ENCODE measurements at regions not wholly inside any gene's neighbourhood (a gene's known extent, or its start where the extent isn't known, plus 50 kb on each side); places are given as distances from the start of the nearest gene placed in this dataset.

DNA sequence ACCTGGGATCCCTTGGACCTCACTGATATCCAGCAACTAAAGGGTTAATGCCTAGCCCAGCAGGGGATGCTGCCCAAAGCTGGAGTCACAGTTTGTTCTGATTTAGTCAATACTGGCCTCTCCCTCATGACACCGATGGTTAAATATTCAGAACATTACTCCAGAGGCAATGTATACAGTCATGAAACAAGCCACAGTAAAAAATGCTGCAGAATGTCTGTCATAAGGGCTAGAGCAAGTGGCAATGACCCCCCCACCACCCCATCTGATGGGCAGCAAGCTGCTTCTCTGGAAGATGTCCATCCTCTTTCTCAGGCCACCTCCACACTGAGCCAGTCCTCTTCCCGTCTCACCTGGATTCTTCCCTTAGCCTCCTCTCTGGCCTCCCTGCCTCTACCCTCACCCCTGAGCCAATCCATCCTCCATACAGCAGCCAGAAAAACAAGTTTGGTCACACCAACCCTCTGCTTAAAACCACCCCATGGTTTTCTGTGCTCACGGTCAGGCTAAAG is 99.0 kb upstream of the KCNG1 start:
- no peak for DNase-seq

GRCh38 chr20:51121272-51121671 is 98.4 kb upstream of the KCNG1 start:
- DNase-seq, result no peak

GRCh38 chr20:51120868-51121267 is 98.0 kb upstream of the KCNG1 start:
- no peak for DNase-seq

GRCh38 chr20:51120438-51120837 is 97.5 kb upstream of the KCNG1 start:
- no peak for DNase-seq

- no peak for DNase-seq
Measured at GRCh38 chr20:51119914-51120313, 97.0 kb upstream of the KCNG1 start.

GRCh38 chr20:51118985-51119527 is 96.1 kb upstream of the KCNG1 start:
- no peak for DNase-seq

- no peak for DNase-seq
Measured at GRCh38 chr20:51118216-51118615, 95.3 kb upstream of the KCNG1 start.

- no peak for DNase-seq
Measured at GRCh38 chr20:51116765-51117686, 94.1 kb upstream of the KCNG1 start.

GRCh38 chr20:51111290-51111689 is 88.4 kb upstream of the KCNG1 start:
- DNase-seq, result no peak

DNA sequence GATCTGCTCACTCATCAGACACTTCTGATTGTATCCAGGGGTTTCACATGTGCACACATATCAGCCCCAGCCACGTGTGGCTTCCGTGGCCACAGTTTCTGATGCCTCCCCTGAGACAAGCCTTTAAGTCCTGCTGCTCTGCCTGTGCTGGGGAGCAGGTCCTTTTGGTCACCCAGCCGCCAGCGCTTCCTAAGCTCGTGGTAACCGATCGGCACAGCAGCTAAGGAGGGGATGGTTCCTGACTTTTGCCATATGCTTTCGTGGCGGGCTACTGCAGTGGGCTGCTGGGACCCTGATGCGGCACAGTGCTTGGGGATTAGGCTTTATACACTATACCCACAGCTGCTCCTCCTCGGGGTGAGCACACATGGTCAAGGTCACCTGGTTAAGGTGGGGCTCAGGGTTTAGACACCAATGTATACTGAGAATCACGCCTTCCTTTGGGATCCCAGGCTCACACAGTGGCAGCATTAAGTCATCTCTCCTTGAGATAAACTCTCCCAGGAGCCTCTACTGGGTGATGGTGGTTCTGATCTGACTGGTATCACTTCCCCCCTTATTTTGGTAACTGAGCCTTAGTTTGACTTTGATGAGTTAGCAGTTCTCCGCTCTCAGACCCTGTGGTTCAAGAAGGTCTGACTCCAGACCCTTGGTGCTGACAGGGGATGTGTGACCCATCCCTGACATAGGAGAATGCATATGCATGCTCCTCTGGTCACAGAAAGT is 85.9 kb upstream of the KCNG1 start:
- no peak for DNase-seq

DNA sequence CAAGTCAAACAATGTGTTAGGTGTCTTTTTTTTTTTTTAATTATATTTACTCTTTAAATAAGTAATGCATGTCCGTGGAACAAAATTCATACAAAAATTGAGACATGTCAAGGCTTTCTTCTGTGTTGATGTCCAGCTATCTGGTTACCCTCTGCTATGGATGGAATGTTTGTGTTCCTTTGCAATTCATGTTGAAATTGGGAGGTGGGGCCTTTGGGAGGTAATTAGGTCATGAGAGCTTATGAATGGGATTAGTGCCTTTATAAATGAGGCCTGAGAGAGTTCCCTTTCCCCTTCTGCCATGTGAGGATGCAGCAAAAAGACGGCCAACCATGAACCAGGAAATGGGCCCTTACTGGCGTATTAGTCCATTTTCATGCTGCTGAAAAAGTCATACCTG is 83.1 kb upstream of the KCNG1 start:
- no peak for DNase-seq

DNA sequence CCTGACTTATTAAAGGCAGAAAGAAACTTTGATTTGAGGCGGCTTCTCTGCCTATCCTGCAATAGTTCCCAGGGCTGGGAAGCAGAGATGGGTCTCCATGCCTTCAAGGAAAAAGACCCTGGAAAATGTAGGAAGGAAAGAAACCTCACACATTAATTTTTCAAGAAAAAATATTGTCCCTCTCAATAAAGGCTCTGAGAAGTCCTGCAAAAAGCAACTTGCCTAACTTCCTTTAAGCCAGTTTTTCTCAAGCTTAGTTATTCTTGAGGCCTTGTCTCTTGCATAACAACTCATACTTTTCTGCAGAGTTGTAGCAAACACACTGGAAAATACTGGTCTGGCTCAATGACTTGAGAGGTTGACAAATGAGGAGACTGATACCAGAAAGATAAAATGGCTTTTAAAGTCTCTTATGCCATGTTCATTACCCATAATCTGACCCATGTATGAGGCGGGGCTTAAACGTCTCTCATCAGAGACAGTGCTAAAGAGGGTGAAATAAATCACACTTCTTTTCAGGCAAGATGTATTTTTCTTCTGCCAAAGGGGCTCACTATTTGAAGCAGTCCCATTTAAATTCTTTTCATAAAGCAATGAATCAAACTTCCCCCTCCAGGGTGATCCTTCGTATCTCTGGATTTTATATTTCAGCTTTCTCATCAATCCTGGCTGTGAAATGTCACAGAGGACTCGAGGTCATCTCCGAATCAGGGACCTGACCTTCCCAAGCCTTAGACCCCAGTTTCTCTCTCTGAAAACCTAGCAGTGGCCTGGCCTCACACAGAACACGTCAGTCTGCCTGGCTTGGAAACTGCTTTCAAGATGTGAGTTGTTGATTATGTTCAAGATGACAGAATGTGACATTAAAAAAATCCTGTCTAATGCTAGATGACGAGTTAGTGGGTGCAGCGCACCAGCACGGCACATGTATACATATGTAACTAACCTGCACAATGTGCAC is 82.3 kb upstream of the KCNG1 start:
- no peak for DNase-seq

- no peak for DNase-seq
Measured at GRCh38 chr20:51100617-51101016, 77.7 kb upstream of the KCNG1 start.

GRCh38 chr20:51098284-51098810 is 75.4 kb upstream of the KCNG1 start:
- no peak for DNase-seq

DNA sequence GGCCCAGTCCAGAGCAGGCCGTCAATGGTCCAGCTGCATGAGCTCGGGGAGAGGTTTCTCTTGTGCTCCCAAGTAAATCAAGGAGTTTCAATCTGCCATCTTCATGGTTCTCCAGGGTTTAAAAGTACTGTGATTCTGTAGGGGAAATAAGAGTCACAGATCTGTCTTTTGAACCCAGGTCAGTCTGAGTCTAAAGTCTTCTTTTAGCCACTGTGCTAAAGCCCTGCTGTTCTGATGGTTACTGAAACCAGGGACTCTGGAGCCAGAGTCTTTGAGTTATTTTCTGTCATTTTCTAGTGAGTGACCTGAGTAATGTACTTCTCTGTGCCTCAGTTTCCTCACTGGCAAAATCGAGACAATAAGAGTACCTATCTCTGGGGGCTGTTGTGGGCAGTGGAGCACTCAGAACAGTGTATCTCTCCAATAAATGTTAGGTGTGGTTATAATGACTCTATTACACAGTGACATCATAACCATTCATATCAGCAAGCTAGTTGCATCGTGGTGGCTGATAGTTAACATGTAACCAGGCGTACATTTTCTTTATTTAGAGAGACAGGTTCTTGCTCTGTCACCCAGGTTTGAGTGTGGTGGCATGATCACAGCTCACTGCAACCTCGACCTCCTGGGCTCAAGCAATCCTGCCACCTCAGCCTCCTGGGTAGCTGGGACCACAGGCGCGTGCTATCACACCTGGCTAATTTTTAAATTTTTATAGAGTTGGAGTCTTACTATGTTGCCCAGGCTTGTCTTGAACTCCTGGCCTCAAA is 74.6 kb upstream of the KCNG1 start:
- DNase-seq, result no peak

DNA sequence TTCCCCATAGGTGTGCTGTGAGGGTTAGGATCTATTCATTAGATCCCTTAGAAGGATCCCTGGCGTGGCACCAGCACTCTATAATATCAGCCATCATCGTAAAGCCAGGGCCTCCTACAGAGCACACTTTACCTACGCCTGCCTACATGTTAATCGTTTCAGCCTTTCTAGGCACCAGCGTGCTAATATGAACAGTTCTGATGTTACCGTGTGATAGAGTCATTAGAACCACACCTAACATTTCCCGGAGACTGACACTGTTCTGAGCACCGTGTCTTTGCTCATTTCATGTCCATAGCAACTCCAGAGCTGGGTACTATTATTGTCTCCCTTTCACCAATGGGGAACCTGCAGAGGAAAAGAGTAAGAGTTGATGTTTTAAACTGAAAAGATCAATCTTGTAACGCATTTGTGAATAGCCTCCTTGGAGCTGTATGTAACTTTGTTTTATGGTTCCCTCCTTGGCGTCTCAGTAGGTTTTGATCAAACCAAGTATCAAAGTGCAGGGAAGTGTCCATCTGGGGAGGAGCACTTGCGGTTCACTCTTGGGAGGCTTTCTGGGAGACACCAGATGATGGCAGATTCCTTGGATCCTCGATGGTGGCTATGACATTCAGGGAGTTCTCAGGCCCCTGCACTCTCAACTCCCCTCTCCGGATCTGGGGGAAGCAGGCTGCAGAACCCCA is 73.8 kb upstream of the KCNG1 start:
- DNase-seq, result no peak

DNA sequence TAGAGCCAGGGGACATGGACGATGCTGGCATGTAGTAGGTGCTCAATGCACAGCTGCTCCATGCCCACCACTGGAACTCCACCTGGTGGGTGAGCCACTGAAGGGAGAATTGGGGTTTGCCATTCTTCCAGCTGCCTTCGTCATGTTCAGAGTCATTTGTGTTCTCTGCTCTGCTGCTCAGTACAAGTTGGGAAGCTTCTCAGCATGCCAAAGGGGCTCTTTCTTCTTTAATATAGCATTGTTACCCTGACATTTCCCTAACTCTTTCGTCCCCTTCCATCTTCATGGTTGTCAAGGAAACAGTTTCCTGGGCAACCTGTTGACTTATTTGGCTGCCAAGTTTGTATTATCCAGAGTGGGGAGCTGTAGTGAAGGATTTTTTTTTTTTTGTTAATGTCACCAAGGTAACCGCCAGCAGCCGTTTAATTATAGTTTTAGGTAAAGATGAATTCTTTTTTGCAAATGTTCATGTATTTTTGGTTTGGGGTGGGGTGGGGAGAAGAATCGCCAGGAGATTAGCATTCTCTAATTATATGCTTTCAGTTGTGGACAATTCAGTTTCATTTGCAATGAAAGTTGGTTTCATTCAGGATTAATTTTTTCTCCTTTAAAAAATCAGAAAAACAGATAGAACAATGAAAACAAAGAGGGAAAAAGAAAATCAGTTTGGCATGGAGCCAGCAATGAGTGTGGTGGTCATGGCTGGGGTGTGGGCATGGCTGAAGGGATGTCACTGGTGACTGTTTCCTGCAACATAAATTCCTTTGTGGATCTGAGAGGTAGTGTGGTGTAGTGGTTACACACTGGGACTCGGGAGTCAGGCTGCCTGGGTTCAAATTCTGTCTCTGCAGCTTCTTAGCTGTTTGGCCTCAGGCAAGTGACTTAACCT is 73.0 kb upstream of the KCNG1 start:
- no peak for DNase-seq

DNA sequence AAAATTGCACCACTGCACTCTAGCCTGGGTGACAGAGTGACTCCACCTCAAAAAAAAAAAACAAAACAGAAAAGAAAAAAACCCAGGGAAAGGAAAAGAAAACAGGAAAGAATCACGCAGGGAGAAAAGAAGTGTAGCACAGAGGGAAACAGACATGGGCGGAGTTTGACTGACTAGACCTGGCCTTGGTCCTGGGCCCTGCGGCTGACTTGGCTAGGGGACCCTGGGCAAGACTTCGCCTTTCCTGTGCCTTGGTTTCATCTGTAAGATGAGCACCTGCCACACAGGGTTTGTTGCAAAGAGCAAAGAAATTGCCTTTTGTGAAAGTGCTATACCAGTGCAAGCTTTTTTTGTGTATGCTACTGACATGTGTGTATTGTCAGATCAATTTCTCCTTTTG is 71.3 kb upstream of the KCNG1 start:
- no peak for DNase-seq

- no peak for DNase-seq
Measured at GRCh38 chr20:51093240-51093763, 70.4 kb upstream of the KCNG1 start.
